GM18519 (cell line): ENCODE measurements at regions not wholly inside any gene's neighbourhood (a gene's known extent, or its start where the extent isn't known, plus 50 kb on each side); places are given as distances from the start of the nearest gene placed in this dataset.

Experiments
- ATAC-seq: cut with Tn5 transposase; IDR thresholded peaks from one replicate; pipeline ENCODE4 v1.9.1; 2021; ENCODE audit warnings: mild to moderate bottlenecking, moderate library complexity; ENCODE audit not compliant: unreplicated experiment, low FRiP score

DNA sequence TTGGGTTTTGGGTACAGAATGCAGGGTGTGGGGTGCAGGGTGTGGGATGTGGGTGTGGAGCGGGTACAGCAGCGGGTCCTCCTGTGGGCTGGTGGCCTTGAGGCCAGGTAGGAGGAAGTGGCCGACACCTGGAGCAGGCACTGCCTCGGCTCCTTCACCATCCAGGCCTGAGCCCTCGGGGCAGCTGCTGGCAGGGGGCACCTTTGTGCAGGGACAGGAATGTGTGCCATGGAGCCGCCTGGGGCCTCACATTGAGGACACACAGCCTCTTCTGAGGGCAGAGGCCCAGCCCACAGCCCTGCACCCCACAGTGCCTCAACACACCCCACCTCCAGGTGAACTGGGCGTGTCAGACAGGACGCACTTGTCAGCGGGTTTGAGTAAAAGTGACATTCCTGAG, 984.0 kb downstream of the BRD1 start:
- no peak for ATAC-seq

DNA sequence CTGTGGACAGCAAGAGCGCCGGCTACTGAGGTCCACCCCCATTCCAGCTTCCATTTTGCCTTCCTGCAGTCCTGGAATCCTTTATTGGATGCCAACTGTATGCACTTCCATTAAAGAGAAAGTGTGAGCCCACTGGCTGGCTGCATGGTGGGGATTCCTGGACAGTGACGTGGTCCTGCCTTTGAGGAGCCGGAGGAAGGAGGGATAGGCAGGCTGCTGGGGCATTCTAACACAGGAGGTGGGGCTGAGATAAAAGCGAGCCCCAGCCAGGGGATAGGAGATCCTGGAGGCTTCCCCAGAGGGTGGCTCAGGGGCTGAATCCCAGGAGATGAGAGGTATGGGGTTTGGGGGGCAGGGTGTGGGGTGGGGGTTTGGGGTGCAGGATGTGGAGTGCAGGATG, 984.7 kb downstream of the BRD1 start:
- ATAC-seq = no peak

DNA sequence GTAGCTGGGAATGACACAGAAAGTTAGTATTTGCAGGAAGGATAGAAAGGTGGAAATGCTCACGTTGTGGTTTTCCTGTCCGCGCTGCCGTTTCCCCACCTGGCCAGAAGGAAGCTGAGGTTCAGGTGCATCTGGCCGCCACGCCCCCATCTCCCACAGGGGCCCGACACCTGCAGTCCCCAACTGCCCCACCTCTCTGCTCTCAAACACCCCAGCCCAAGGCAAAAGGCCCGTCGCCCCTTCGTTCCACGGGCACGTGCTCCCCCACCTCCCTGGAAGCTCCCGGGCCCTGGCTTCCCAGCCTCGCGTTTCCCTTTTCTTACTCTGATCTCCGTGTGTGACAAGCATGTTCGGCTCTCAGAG, 985.1 kb downstream of the BRD1 start:
- no peak for ATAC-seq

DNA sequence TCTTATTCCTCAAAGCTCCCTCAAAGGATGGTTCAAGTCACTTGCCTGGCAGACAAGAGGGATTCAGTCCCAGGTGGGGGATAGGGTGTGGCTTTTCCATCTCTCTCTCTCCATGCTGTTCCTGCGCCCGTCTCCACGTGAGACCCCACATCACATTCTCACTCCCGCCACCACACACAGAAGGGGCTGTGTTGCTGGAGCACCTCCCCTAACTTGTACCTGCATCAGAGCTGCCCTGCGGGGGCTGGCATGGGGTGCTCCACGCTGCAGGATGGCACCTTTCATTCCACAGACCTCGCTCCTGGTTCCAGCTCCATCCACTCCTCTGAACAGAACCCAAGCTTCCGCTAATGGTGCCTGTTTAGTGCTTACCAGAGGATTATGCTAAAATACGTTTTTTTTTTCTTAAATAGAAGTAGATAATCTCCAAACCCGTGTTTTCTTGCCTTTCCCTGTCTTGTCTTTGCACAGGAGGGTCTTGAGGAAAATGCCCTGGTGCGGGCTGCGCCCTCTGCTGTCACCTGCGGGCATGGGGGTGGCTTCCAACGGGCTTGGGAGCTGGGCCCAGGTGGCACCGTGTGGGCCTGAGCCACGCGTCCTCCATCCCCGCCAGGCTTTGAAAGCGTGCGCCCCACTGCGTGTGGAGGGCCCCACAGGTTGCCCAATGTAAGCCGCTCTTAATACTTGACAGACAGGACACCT, 985.6 kb downstream of the BRD1 start:
- no peak for ATAC-seq

DNA sequence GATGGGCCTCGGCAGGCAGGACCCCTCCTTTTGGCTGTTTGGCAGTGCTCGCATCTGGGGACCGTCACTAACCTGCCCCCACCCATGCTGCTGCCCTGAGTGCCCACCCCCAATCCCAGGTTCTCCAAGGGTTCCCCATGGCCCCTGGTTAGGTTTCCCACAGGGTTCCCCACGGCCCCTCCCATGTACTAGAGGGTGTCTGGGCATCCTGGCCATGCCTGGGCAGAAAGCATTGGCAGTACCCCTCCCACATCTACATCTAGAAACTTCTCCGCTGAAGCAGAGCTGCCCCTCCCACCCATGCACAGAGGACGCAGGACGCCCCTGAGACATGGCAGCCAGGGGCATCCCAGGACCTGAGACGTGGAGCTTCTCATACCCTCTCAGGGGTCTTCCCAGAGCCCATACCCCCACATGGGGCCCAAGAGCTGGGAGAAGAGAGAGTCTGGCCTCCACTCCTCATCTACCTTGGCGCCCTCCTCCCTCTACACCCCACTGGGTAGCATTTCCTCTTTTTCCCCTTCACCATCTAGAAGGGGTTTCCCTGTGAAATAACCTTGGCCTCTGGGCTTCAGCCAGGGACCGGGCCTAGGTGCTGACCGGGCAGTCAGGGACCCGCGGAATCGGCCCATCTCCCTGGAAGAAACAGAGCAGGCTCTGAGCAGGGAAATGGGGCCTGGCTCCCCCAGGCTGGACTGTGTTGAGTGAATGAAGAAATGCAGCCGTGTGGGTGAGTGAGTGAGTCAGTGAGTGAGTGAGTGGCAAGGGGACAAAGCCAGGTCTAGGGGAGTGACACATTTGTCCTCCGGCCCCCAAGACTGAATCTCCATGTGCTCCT, 987.3 kb downstream of the BRD1 start:
- no peak for ATAC-seq

DNA sequence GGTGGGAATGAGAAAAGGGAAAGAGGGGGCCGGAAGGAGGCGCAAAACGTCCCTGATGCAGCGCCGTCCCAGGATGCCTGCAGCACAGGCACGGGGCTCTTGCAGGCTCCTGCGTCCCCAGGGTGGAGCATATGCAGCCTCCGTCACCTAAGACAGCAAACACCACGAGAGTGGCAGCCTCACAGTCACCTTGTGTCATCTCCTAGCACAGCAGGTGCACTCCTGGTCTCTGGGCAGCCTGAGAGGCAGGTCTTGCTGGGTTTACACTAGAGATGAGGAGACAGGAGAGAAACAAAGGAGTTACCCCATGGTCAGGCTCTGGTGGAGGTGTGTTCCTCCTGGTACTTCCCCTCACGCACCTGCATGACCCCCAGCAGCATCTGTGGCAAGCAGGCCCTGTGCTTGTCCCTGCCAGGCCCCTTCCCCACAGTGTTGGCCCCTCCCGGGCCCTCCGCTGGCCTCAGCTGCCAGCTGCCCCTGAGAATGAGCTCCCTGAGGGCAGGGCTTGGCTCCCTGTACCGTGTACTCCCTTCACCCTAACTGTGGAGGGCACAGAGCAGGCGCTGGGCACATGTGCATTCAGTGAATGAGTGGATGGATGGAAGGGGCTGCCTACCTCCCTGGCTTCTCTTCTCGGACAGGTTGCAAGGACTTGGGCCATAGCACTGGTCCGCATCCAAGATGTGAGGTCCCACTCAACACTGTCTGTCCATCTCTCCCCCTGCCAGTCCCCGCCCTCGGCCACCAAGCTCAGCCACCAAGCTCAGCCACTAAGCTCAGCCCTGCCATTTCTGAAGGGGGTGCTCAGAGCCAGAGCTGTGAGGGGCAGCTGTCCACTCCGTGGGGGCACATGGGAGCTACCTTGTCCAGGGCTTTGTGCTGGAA, 988.6 kb downstream of the BRD1 start:
- ATAC-seq = no peak

DNA sequence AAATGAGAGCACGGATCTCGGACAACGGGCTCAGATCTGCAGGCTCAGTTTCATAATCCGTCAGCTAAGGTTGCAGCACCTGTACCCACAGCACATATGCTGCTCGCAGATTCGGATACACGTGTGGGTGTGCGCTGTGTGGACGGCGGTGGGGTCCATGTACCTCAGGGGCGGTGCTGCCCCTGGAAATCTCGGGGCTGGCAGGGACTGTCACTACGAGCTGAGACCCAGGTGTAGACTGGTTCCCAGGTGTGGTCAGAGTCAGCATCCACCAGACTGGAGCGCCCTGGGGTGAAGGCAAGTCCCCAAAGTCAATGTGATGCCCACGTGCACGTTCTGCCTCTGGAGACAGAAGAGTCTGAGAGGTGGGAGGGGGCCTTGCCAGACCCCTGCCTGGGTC, 989.3 kb downstream of the BRD1 start:
- ATAC-seq = no peak

DNA sequence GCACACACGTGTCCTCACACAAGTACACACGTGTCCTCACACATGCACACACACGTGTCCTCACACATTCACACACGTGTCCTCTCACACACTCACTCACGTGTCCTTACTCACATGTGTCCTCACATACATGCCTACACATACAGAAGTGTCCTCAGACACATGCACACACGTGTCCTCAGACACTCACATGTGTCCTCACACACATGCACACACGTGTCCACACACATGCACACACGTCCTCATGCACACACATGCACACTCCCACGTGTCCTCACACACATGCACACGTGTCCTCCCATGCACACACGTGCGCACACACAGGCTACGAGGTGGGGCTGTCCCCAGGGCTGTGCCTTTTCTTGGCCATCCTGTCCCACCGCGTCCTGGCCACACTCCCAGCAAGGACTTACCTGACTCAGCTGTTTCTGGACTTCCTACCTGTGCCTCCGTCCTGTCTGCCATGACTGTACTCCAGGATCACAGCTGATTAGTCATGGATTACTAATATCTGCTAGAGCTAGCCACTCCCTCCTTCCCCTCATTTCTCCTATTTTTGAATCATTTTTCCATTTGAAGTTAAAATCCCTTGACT, 990.2 kb downstream of the BRD1 start:
- ATAC-seq = no peak

DNA sequence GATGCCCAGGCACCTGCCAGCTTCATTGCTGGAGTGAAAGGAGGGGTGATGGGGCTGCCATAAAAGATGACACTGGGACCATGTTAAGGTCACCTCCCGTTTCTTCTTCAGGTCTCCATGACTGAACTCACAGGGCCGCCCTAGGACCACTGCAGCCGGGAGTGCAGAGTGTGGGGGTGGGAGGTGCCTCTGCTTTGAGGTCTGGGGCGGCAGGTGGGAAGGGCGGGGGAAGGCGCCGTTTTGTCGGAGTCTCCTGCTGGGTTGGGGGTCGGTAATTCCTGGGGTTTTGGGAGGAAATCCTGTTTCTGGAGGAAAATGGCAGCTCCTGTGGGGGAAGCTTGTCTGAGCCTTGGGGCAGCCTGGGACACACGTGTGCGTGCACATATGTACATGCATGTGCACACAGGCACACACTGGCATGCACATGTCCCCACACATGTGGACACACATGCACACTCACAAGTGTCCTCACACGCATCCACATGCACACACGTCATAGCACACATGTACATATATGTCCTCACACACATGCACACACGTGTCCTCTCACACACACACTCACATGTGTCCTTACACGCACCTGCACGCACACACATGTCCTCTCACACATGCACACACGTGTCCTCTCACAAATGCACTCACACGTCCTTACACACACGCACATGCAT, 990.9 kb downstream of the BRD1 start:
- ATAC-seq = no peak

DNA sequence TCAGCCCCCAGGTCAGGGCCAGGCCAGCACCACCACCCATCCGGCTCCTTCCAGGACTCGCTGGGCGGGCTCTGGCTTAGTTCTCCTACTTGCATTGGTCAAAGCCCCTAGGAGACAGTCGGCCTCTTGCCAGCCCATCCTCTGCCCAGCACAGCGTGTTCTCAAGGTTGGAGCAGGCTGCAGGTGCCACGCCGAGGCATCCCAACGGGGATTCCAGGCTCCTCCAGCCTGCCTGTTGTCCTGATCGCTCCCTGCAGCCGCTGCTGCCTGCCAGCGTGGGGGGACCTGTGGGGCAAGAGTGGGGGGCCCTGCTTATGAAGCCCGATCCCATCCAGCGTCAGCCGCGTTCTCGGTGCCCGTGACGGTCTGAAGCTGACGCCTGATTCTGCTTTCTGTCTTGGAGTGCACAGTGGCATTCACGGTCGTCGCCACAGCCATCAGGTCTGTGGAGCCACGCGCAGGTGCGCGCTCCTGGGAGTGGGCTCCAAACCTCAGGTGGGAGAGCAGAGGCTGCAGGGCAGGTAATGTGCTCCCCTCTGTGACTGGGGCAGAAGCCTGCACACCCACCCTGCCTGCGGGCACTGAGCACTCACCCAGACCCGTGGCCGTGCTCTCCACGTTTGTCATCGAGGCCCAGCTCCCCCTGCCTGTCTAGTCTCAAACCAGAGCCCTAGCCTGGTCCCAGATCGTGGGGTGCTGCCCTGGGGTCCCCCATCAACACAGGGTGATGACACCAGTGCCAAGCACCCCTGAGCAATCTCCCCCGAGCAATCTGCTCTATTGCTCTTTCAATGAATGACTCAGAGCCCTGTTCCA, 991.6 kb downstream of the BRD1 start:
- no peak for ATAC-seq

DNA sequence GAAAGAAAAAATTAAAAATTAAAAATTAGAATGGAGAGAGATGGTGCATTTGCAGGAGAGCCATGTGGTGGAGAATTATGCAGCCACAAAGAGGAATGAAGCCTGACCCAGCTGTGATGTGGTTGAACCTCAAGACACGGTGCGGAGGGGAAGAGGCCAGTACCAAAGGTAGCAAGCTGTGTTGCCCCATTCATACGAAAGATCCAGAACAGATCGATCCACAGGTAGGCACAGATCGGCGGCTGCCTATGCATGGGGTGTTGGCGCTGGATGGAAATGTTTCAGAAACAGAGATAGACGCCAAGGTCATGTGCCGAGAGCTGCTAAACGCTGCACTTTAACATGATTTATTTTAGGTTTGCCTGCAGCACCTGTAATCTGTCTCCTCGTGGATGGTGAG, 992.3 kb downstream of the BRD1 start:
- ATAC-seq = no peak

DNA sequence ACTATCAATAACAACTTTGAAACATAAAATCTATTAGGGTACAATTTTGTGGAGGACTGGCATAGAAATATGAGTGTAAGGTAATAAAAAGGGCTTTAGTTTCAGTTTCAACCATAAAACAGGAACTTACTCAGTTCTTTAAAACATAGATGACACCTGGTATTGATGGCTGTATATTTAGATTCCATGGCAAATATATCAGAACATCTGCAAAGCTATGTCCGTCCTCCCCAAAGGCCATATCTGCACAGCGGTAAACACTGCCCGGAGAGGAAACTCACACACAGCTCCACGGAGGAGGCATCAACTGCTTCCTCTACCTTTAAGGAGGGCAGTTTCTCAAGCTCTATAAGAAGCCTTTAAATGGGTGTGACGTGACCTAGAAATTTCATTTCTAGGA, 993.3 kb downstream of the BRD1 start:
- no peak for ATAC-seq

DNA sequence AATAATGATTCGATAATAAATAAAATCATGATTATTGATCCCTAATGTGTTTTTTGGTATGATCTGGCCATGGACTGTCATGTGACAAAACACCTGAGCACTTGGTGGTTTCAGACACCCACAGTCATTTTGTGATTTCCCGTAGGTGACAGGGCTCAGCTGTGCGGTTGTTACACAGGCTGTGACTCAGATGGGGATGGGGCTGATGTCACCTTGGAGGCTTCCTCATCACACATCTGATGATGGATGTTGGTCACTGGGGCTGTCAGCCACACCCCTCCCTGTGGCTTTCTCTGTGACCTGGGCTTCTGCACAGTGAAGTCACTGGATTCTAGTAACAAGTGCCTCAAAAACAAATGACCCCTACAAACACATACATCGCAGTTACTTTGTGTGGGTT, 995.1 kb downstream of the BRD1 start:
- no peak for ATAC-seq

DNA sequence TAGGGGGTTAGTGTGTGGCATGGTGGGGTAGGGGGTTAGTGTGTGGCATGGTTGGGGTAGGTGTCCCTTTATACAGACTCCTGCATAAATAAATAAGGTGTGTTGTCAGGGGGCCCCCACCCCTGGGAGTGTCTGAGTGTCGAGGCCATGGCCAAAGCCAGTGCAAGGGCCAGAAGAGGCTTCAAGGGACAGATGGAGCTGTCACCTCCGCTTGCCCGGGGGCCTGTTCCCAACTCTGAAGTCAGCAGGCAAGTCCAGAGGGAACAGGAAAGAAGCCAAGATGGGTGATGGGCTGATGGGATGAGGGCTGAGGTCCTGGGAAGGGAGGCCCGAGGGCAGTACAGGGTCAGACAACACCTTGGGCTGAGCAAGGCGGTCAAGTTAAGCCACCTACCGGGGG, 997.8 kb downstream of the BRD1 start:
- ATAC-seq = no peak

DNA sequence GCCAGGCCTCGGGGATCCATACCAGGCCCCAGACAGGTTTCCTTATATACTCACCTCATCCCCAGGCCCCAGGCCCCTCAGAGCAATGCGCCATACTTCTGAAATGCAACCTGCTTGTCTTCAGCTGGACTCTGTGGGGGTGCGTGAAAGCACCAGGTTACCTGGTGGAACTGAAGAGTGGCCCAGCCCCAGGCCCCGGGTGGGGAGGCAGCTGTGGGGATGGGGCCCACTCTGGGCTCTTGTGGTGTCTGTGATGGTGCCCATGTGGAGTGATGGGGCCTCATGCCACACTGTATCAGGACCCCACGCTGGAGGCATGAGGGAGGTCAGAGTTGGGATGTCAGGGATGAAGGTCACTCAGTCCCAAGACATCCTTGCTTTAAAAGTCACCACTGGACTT, 999.0 kb downstream of the BRD1 start:
- no peak for ATAC-seq

DNA sequence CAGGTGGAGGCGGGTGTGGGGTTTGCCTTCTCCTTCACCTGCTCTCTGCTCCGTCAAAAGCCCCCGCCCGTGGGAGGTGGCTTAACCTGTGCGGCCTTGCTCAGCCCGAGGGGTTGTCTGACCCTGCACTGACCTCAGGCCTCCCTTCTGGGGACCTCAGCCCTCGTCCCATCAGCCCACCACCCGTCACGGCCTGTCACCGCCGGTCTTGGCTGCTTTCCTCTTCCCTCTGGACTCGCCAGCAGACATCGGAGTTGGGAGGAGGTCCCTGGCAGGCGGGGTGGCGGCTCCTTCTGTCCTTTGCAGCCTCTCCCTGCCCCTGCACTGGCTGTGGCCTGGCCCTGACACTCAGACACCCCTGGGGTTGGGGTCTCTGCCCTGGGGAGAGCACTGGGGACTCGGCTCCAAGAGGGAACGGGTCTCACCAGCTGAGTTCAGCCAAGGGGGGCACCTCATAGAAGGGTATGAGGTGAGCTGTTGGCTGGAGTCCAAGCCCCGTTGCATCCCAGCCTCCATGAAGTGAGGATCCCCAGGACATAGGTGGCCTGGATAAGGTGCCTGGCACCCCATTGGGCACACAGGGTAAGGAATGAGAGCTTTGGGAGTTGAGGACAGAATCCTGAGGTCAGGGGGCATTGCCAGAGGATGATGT, 999.6 kb downstream of the BRD1 start:
- ATAC-seq = no peak

DNA sequence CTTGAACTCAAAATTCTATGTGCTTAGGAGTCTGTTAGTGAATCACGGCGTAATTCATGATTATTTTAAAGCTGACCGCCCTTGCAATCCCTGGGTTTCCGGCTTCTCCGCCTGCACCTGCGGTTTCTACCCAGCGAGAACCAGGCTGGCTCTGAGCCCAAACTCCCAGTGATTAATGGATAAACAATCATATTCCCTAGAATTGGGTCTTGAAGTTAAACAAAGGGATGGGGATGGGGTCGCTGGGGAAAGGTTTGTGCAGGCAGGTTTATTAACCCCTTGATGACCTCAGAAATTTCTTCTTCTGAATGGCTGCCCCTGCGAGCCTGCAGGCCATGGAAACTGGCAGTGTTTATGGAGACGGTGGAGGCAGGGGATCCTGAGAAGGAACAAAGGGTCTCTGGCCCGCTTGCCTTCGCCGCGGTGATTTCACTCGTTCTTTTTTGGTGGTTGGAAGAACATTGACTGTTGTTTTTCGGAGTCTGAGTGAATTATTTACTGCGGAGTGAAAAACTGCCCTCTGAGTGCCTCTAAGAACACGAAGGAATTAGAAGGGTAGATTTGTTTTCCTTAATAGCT, 1000.3 kb downstream of the BRD1 start:
- no peak for ATAC-seq

DNA sequence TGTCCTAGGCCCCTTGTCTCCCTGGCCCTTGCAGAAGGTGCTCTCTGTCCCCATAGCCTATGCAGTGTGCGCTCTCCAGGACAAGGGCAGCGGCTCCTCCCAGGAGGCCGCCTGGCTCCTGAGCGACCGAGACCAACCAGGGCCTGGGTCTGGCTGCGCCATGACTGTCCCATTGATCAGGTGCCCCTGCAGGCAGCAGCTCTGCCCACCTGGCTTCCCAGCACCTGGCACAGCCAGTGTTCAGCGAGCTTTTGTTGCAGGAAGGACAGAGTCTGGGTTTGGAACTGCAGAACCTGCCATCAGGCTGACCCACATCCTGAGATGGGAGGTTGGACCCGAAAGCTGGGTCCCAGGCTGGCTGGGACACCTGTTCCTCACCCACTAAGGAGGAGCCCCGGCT, 1001.1 kb downstream of the BRD1 start:
- ATAC-seq = no peak
